HUDEP-2 (cell line): ENCODE measurements at regions not wholly inside any gene's neighbourhood (a gene's known extent, or its start where the extent isn't known, plus 50 kb on each side); places are given as distances from the start of the nearest gene placed in this dataset.
"Not testable (repeated sequence)": the region's sequence is repeated elsewhere in the genome, so short reads cannot be mapped to it uniquely, and the experiment has no call there.

ENCODE experiments used
- DNase-seq, 76 experiments: peaks; one replicate each; lab custom pipeline; 2025; ENCODE audit not compliant: unreplicated experiment in 76 of 76; lab: John Stamatoyannopoulos, UW

- DNase-seq = no peak
Observed at GRCh38 chr15:31579976-31580375, 253.3 kb downstream of the KLF13 start.

- no peak for DNase-seq
Observed at GRCh38 chr15:31584195-31584594, 257.6 kb downstream of the KLF13 start.

GRCh38 chr15:31585240-31585639 lies 258.6 kb downstream of the KLF13 start:
- DNase-seq = no peak

- no peak for DNase-seq
Observed at GRCh38 chr15:31586841-31587240, 260.2 kb downstream of the KLF13 start.

GRCh38 chr15:31587583-31587982 lies 260.9 kb downstream of the KLF13 start:
- no peak for DNase-seq

- no peak for DNase-seq
Observed at GRCh38 chr15:31590609-31591008, 264.0 kb downstream of the KLF13 start.

- DNase-seq = no peak
Observed at GRCh38 chr15:31591908-31592307, 265.3 kb downstream of the KLF13 start.

- no peak for DNase-seq
Observed at GRCh38 chr15:31597466-31597865, 270.8 kb downstream of the KLF13 start.

- DNase-seq = peak in 4 of 76 experiments; percentile 3 to 11 (median 6)
Observed at GRCh38 chr15:31598620-31599019, 272.0 kb downstream of the KLF13 start.

GRCh38 chr15:31605467-31605931 lies 278.9 kb downstream of the KLF13 start:
- no peak for DNase-seq

GRCh38 chr15:31606194-31606669 lies 279.6 kb downstream of the KLF13 start:
- DNase-seq = no peak

- DNase-seq = no peak
Observed at GRCh38 chr15:31606931-31607497, 280.4 kb downstream of the KLF13 start.

GRCh38 chr15:31607656-31608055 lies 281.0 kb downstream of the KLF13 start:
- DNase-seq = no peak

- no peak for DNase-seq
Observed at GRCh38 chr15:31609258-31609681, 282.6 kb downstream of the KLF13 start.

GRCh38 chr15:31609906-31610305 lies 283.3 kb downstream of the KLF13 start:
- no peak for DNase-seq

GRCh38 chr15:31615643-31616415 lies 289.2 kb downstream of the KLF13 start:
- DNase-seq = no peak

GRCh38 chr15:31623297-31623696 lies 296.7 kb downstream of the KLF13 start:
- not testable (repeated sequence) for DNase-seq

- not testable (repeated sequence) for DNase-seq
Observed at GRCh38 chr15:31624115-31624514, 297.5 kb downstream of the KLF13 start.

- DNase-seq = not testable (repeated sequence)
Observed at GRCh38 chr15:31635715-31636114, 309.1 kb downstream of the KLF13 start.

- not testable (repeated sequence) for DNase-seq
Observed at GRCh38 chr15:31636911-31637310, 310.3 kb downstream of the KLF13 start.

- not testable (repeated sequence) for DNase-seq
Observed at GRCh38 chr15:31643955-31644354, 317.3 kb downstream of the KLF13 start.

- not testable (repeated sequence) for DNase-seq
Observed at GRCh38 chr15:31644761-31645160, 318.1 kb downstream of the KLF13 start.
